Spleen (tissue), 11 donors: ENCODE measurements at regions not wholly inside any gene's neighbourhood (a gene's known extent, or its start where the extent isn't known, plus 50 kb on each side); places are given as distances from the start of the nearest gene placed in this dataset.

Experiments used
- DNase-seq: peaks from one replicate; pipeline ENCODE4 v3.0.0-alpha.2; 2020
- H3K27ac ChIP-seq, 8 donors: fragments of 200-600 bp; sonication (generic) in 7 of 8; 1 replicate in 4 of 8; 2 replicates in 4 of 8; pipeline versions ENCODE4 v1.5.0 to v1.8.0; 2016 to 2021; ENCODE audit warnings: inconsistent platforms in 4 of 8, mild to moderate bottlenecking in 4 of 8, moderate library complexity in 1 of 8
- H3K27me3 ChIP-seq, 7 donors: fragments of 200-600 bp; sonication (generic) in 6 of 7; replicated peaks in 1 of 7; 1 replicate in 4 of 7; 2 replicates in 3 of 7; pipeline versions ENCODE4 v1.5.0 to v1.8.0; 2016 to 2021; ENCODE audit warnings: inconsistent platforms in 3 of 7, mild to moderate bottlenecking in 1 of 7
- H3K36me3 ChIP-seq, 6 donors: fragments of 200-600 bp; sonication (generic) in 5 of 6; 1 replicate in 4 of 6; 2 replicates in 2 of 6; pipeline versions ENCODE4 v1.5.0 to v1.8.0; 2016 to 2021; ENCODE audit warnings: inconsistent platforms in 2 of 6
- H3K4me1 ChIP-seq, 6 donors: fragments of 200-600 bp; sonication (generic) in 5 of 6; 1 replicate in 3 of 6; 2 replicates in 3 of 6; pipeline versions ENCODE4 v1.5.0 to v1.8.0; 2016 to 2021; ENCODE audit warnings: inconsistent platforms in 3 of 6
- H3K4me3 ChIP-seq, 8 donors: fragments of 200-600 bp; sonication (generic) in 7 of 8; 1 replicate in 4 of 8; 2 replicates in 4 of 8; pipeline versions ENCODE4 v1.5.0 to v1.8.0; 2016 to 2021; ENCODE audit warnings: inconsistent platforms in 4 of 8, mild to moderate bottlenecking in 4 of 8, moderate library complexity in 2 of 8
- H3K9me3 ChIP-seq, 8 donors: fragments of 200-600 bp; sonication (generic) in 7 of 8; 1 replicate in 4 of 8; 2 replicates in 4 of 8; pipeline versions ENCODE4 v1.5.0 to v1.8.0; 2016 to 2021; ENCODE audit warnings: inconsistent platforms in 4 of 8
- POLR2A ChIP-seq, 3 donors: fragments of 450-650 bp; IDR thresholded peaks; one replicate each; pipeline ENCODE4 v1.5.1; 2017; ENCODE audit warnings: antibody characterized with exemption in 3 of 3, mild to moderate bottlenecking in 1 of 3
- POLR2AphosphoS5 ChIP-seq, 3 donors: sonication (generic); formaldehyde crosslinking; IDR thresholded peaks; one replicate each; pipeline ENCODE4 v1.5.1; 2017; ENCODE audit warnings: antibody characterized with exemption in 3 of 3
- WGBS, 5 donors: extraction: QIAGEN DNeasy Blood & Tissue Kit in 3 of 5; methylation state at CpG; one replicate each; pipeline versions ENCODE4 v1.1.5 to v1.1.7; 2013 to 2018; 5-methylcytosine and 5-hydroxymethylcytosine counted together
- intact Hi-C: fragments of 100-400 bp; cut with DNase I; formaldehyde crosslinking; loops from one replicate; pipeline ENCODE4 v1.15.0; 2023; ENCODE audit warnings: low total_unique reads
- TF ChIP-seq, protein P1 (sequence below), 11 experiments: fragments of 200-600 bp in 7 of 11; fragments of 450-650 bp in 4 of 11; sonication (generic) in 4 of 11; IDR thresholded peaks in 8 of 11; conservative IDR thresholded peaks in 3 of 11; 1 replicate in 7 of 11; 2 replicates in 4 of 11; pipeline versions ENCODE4 v1.4.0 to v1.8.0; 2016 to 2021; ENCODE audit warnings: antibody characterized with exemption in 11 of 11, inconsistent platforms in 4 of 11, mild to moderate bottlenecking in 1 of 11
- donor health status: healthy with polysubstance abuse.
- donor health status: DM: no; HTN: no; CAD: no; lungs with moderate emphysema.
- donor health status: DM: no; HTN: no; CAD: no.
- donor health status: Bipolar disorder and iron deficiency.
- donor health status: healthy.
- donor health status: DM: no; HTN: no; CAD: no.
- donor health status: DM: yes; HTN: yes; CAD: no.

- Histone ChIP-seq H3K27me3 (peaks cover 0 to 6% (median 0%) of the 10 kb centered on the region in 7 donors), H3K27ac (no peak overlapping the region), H3K36me3 (no peaks in the 10 kb centered on the region), H3K4me3 (no peak overlapping the region), H3K4me1 (no peaks in the 10 kb centered on the region), H3K9me3 (no peaks in the 10 kb centered on the region)
- intact Hi-C loops: no loop called here
- no peak for TF ChIP-seq POLR2A (IDR thresholded peaks at IDR 0.05)
- TF ChIP-seq, protein P1, sequence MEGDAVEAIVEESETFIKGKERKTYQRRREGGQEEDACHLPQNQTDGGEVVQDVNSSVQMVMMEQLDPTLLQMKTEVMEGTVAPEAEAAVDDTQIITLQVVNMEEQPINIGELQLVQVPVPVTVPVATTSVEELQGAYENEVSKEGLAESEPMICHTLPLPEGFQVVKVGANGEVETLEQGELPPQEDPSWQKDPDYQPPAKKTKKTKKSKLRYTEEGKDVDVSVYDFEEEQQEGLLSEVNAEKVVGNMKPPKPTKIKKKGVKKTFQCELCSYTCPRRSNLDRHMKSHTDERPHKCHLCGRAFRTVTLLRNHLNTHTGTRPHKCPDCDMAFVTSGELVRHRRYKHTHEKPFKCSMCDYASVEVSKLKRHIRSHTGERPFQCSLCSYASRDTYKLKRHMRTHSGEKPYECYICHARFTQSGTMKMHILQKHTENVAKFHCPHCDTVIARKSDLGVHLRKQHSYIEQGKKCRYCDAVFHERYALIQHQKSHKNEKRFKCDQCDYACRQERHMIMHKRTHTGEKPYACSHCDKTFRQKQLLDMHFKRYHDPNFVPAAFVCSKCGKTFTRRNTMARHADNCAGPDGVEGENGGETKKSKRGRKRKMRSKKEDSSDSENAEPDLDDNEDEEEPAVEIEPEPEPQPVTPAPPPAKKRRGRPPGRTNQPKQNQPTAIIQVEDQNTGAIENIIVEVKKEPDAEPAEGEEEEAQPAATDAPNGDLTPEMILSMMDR (IDR thresholded peaks at IDR 0.05 in 8 of 11, conservative IDR thresholded peaks at IDR 0.05 in 3 of 11): no peak
- TF ChIP-seq POLR2AphosphoS5 (IDR thresholded peaks at IDR 0.05): no peak
- DNase-seq: no peak
These were observed 164.1 kb upstream of the KCNQ5 start for GRCh38 chr6:72457738-72458137.

GRCh38 chr6:72458521-72458920, 163.3 kb upstream of the KCNQ5 start:
- WGBS, 5 donors: 70 to 97% (median 92%) methylated on average over 2 of the region's 2 CpGs
- no peaks in the 10 kb centered on the region for H3K4me1 ChIP-seq
- H3K27ac ChIP-seq: no peak overlapping the region
- no peaks in the 10 kb centered on the region for H3K9me3 ChIP-seq
- no peaks in the 10 kb centered on the region for H3K36me3 ChIP-seq
- TF ChIP-seq POLR2A (IDR thresholded peaks at IDR 0.05) (no peak), POLR2AphosphoS5 (IDR thresholded peaks at IDR 0.05) (no peak)
- TF ChIP-seq, protein P1 (IDR thresholded peaks at IDR 0.05 in 8 of 11, conservative IDR thresholded peaks at IDR 0.05 in 3 of 11): no peak
- intact Hi-C loops: no loop called here
- peaks cover 0 to 11% (median 0%) of the 10 kb centered on the region in 7 donors for H3K27me3 ChIP-seq
- DNase-seq: no peak
- H3K4me3 ChIP-seq: no peak overlapping the region

GRCh38 chr6:72461144-72461543, 160.7 kb upstream of the KCNQ5 start:
- Histone ChIP-seq H3K36me3 (no peaks in the 10 kb centered on the region), H3K9me3 (no peaks in the 10 kb centered on the region), H3K27ac (no peak overlapping the region), H3K27me3 (peaks cover 0 to 15% (median 0%) of the 10 kb centered on the region in 7 donors), H3K4me1 (no peaks in the 10 kb centered on the region), H3K4me3 (no peak overlapping the region)
- intact Hi-C loops: no loop called here
- DNase-seq: no peak
- TF ChIP-seq, protein P1 (IDR thresholded peaks at IDR 0.05 in 8 of 11, conservative IDR thresholded peaks at IDR 0.05 in 3 of 11): no peak
- TF ChIP-seq POLR2AphosphoS5 (IDR thresholded peaks at IDR 0.05) (no peak), POLR2A (IDR thresholded peaks at IDR 0.05) (no peak)
- 38 to 76% (median 50%) methylated on average over 1 of the region's 1 CpG for WGBS, 5 donors

GRCh38 chr6:72464246-72464645, 157.6 kb upstream of the KCNQ5 start:
- Histone ChIP-seq H3K9me3 (no peaks in the 10 kb centered on the region), H3K27ac (no peak overlapping the region), H3K36me3 (no peaks in the 10 kb centered on the region), H3K4me1 (no peaks in the 10 kb centered on the region), H3K27me3 (peaks cover 0 to 15% (median 0%) of the 10 kb centered on the region in 7 donors), H3K4me3 (no peak overlapping the region)
- TF ChIP-seq POLR2AphosphoS5 (IDR thresholded peaks at IDR 0.05): no peak
- TF ChIP-seq, protein P1 (IDR thresholded peaks at IDR 0.05 in 8 of 11, conservative IDR thresholded peaks at IDR 0.05 in 3 of 11): no peak
- 60 to 78% (median 71%) methylated on average over 2 of the region's 2 CpGs for WGBS, 5 donors
- DNase-seq: no peak
- intact Hi-C loops: no loop called here
